Hematopoietic multipotent progenitor cell treated with erythropoietin and hydrocortisone succinate and interleukin-3 and kit ligand, for 4 days (in vitro differentiated cells): ENCODE measurements at regions not wholly inside any gene's neighbourhood (a gene's known extent, or its start where the extent isn't known, plus 50 kb on each side); places are given as distances from the start of the nearest gene placed in this dataset.

ENCODE experiments used
- DNase-seq: peaks from one replicate; pipeline ENCODE4 v3.0.0-alpha.2; 2015

DNA sequence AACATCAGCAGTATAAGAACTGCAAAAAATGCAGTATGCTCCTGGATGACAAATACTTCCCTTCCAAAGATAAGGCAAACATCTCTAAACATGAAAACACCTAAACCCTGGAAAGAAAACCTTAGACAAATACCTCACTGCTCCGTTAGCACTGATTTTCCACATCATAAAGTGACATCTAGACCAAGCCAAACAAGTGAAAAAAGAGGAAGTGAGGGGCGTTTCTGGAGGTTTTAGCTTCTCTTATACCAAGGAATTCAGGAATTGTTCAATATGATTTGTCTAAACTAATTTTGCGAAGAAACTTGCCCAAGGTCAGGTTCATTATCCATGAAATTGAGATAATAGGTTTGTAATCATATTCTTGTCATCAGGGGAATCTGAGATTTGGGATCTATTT lies 279.7 kb downstream of the ADRA2A start:
- DNase-seq: peak; percentile 10

GRCh38 chr10:111357859-111358258 lies 281.0 kb downstream of the ADRA2A start:
- DNase-seq: no peak

- peak; percentile 73 for DNase-seq
These were observed 283.6 kb downstream of the ADRA2A start for GRCh38 chr10:111360260-111360925.

- no peak for DNase-seq
These were observed 290.7 kb downstream of the ADRA2A start for GRCh38 chr10:111367531-111367930.

- no peak for DNase-seq
These were observed 293.3 kb downstream of the ADRA2A start for GRCh38 chr10:111370101-111370500.

- DNase-seq: no peak
These were observed 296.9 kb downstream of the ADRA2A start for GRCh38 chr10:111373696-111374095.

GRCh38 chr10:111379534-111380187 lies 302.8 kb downstream of the ADRA2A start:
- DNase-seq: no peak

GRCh38 chr10:111384556-111384955 lies 307.7 kb downstream of the ADRA2A start:
- DNase-seq: peak; percentile 17

GRCh38 chr10:111390813-111391563 lies 314.2 kb downstream of the ADRA2A start:
- no peak for DNase-seq

DNA sequence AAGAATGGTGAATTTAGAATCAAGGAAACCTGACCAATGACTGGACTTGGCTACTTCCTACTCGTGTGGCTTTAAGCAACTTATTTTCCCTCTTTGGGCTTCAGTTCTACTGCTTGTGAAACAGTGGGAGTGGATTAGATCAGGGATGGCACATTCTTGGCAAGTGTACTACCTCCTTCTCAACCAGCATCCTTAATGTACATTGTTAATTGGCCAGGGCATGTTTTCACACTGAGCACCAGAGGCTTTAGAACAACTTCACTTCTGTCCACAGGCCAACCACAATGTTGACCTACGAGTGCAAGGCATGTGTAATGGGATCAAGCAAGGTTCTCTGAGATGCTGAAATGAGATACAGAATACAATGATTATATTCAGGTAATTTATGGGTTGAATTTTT lies 315.3 kb downstream of the ADRA2A start:
- DNase-seq: no peak

DNA sequence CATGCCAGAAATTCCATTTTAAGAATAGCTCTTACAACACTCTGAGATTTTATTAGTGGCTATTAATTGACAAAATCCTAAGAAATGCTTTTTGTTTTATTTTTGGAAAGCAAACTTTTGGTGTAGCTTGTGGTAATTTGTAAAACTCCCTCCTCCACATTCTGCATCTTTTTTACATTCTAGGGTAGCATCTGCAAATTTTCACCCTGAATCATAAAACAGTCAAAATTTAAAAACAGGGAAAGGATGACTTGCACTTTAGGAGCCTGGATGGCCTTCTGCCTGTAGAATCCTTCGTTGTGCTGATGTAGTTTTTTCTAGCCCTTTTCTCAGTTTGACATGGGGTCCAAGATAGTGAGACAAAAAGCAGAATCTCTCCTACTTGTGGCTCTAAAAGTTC lies 316.1 kb downstream of the ADRA2A start:
- DNase-seq: no peak

DNA sequence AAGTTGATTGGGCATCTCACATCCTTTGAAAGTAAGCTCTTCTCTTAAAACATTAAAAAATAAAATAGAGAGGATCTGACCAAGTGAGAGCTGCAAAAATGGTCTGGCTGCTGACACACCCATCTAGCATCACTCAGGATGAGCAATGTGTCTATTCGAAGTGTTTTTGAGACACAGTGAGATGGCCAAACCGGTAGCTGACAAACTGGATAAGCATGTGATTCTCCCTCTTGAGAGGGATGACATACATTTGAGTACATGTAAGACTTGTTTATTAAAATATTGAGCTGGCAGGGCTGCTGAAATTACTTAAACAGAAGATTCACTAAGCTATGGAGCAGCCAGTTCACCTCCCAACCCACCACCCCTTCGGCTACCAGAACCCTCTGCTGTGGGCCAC lies 333.9 kb downstream of the ADRA2A start:
- DNase-seq: no peak

GRCh38 chr10:111425459-111425858 lies 348.6 kb downstream of the ADRA2A start:
- DNase-seq: no peak

DNA sequence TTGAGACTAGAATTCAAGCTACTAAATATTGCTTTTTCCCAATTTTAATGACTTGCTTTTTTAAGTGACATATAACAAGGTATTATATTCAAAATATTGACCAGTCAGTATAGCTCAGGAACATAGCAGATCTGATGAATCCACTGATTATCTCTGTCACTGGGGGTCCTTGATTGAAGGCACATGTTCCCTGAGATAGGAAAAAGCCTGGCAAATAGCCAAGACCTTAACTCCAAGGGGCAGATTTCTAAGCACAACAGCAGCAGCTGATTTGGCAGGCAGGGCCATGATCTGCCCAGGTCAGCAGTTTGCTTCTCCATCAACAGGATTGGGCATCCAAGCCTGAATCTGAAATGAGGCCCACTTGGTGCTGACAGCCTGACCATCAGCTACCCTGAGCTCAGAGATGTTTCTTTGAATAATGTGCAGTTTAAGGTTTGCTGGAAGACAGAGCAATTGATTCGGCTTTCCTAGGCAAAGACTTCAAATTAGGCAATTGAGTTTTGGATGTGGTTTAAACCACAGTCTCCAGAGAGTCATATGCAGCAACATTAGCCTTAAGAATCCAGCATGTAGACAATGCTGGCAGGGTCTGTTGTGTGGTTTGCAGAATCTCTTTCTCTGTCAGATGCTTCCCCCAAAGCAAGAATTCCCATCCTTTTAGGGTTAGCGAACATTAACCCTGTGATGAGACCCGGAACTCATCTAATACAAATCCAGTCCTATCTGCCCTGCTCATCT lies 352.6 kb downstream of the ADRA2A start:
- no peak for DNase-seq

- DNase-seq: no peak
These were observed 353.2 kb downstream of the ADRA2A start for GRCh38 chr10:111430070-111430469.

DNA sequence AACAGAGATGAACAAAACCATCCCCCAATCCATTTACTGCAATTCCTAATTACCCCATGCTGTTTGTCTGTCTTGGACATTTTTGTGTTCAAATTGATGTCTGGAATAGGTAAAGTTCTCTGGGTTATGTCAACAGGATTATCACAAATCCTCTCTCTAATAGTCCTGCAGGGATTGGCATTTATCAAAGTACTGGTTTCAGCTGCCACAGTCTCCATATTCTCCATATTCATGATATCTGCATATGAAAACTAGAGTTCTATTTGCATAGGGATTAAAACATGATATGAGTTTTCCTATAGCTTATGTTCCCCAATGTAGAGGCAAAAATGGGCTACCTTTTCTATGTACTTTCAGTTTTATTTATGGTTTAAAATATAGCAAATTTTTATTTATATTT lies 355.8 kb downstream of the ADRA2A start:
- DNase-seq: no peak

DNA sequence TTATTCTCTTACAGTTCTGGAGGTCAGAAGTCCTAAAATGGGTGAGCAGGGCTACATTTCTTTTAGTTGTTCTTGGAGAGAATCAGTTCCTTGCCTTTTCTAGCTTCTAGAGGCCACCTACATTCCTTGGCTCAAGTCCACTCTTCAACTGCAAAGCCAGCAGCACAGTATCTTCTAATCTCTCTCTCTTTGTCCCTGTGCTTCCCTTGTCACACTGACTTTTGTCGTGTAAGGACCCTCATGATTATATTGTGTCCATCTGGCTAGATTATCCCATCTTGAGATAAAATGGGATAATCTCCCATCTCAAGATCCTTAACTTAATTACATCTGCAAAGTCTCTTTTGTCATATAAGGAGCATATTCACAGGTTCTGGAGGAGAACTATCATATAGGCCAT lies 359.0 kb downstream of the ADRA2A start:
- no peak for DNase-seq

GRCh38 chr10:111439034-111439842 lies 362.4 kb downstream of the ADRA2A start:
- DNase-seq: no peak

- DNase-seq: no peak
These were observed 363.7 kb downstream of the ADRA2A start for GRCh38 chr10:111440501-111440900.

- no peak for DNase-seq
These were observed 368.8 kb downstream of the ADRA2A start for GRCh38 chr10:111445667-111446066.

- DNase-seq: no peak
These were observed 370.1 kb downstream of the ADRA2A start for GRCh38 chr10:111446966-111447365.

DNA sequence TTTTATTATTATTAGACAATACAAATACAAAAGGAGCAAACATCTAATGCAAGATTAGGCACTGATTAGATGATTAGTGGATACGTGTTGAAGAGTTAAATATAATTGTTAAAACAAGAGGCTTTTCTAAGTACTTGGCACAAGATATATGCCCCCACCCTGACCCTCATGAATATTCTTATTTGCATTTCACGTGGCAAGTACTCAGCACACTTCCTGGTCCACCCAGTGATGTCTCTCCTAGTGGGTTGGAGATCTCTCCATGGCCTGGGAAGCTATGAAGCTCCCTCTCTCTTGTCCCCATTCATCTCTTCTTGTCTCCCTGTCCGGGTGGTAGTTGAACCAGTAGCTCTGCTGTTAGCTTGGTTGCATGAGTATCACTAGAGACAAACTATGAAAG lies 375.3 kb downstream of the ADRA2A start:
- no peak for DNase-seq
